ENCODE measurements at regions not wholly inside any gene's neighbourhood (a gene's known extent, or its start where the extent isn't known, plus 50 kb on each side); places are given as distances from the start of the nearest gene placed in this dataset.
A peak's percentile ranks its signal among the peaks of the same experiment; 100 is the strongest.

DNA sequence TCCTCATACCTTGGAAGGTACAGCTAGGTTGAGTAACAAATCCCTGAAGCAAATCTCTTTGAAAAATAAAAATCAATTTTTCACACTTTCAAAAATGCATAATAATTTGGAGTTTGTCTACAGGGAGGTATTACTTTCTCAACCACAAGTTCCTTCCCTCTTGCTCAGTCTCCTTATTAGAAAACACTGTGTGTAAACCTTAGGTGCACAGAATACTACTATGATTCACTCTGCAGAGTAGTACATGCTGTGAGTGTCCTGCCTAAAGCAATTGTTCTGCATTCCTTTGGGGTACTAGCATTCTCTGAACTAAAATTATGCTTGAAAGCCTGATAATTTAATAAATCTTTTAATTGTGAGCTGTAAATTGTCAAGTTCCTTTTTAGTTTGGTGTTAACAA is 115.9 kb upstream of the EPHA3 start:
- H3K9ac ChIP-seq (ENCODE audit: insufficient read depth, low read length): no peak overlapping the region
- peak in 1 of 2 donors; percentile 67 for DNase-seq (ENCODE audit: low read depth in 2 of 2)
- TF ChIP-seq, protein P1, sequence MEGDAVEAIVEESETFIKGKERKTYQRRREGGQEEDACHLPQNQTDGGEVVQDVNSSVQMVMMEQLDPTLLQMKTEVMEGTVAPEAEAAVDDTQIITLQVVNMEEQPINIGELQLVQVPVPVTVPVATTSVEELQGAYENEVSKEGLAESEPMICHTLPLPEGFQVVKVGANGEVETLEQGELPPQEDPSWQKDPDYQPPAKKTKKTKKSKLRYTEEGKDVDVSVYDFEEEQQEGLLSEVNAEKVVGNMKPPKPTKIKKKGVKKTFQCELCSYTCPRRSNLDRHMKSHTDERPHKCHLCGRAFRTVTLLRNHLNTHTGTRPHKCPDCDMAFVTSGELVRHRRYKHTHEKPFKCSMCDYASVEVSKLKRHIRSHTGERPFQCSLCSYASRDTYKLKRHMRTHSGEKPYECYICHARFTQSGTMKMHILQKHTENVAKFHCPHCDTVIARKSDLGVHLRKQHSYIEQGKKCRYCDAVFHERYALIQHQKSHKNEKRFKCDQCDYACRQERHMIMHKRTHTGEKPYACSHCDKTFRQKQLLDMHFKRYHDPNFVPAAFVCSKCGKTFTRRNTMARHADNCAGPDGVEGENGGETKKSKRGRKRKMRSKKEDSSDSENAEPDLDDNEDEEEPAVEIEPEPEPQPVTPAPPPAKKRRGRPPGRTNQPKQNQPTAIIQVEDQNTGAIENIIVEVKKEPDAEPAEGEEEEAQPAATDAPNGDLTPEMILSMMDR (conservative IDR thresholded peaks at IDR 0.05 in 1 of 2, IDR thresholded peaks at IDR 0.05 in 1 of 2; ENCODE audit: low read depth in 1 of 2, low read length in 2 of 2): no peak
- no peak for TF ChIP-seq EZH2 (IDR thresholded peaks at IDR 0.05; ENCODE audit: low read length, missing control alignments)

GRCh38 chr3:88996691-88997090 is 110.7 kb upstream of the EPHA3 start:
- Histone ChIP-seq H3K9ac (ENCODE audit: insufficient read depth, low read length) (no peak overlapping the region), H3K79me2 (ENCODE audit: control insufficient read depth, insufficient read depth, low read length) (no peaks in the 10 kb centered on the region), H3K9me3 (ENCODE audit: control insufficient read depth, insufficient read depth, low read depth, low read length) (no peaks in the 10 kb centered on the region), H3K4me2 (ENCODE audit: extremely low read depth, insufficient read depth, low read length) (no peak overlapping the region), H4K20me1 (ENCODE audit: control insufficient read depth, extremely low read depth, insufficient read depth, low read length) (no peaks in the 10 kb centered on the region), H3K4me1 (ENCODE audit: control insufficient read depth, extremely low read depth, insufficient read depth, low read length) (no peaks in the 10 kb centered on the region), H3K27ac (ENCODE audit: insufficient read depth, low read length) (no peak overlapping the region), H3K4me3 (replicated peaks in 1 of 4; ENCODE audit: control extremely low read depth in 1 of 4, insufficient read depth in 1 of 4, low read depth in 3 of 4, low read length in 4 of 4) (no peak overlapping the region), H3K27me3 (ENCODE audit: control insufficient read depth, insufficient read depth, low read length) (no peaks in the 10 kb centered on the region), H2AFZ (ENCODE audit: low read length) (no peak overlapping the region), H3K36me3 (ENCODE audit: control insufficient read depth, insufficient read depth, low read length) (no peaks in the 10 kb centered on the region)
- TF ChIP-seq EZH2 (IDR thresholded peaks at IDR 0.05; ENCODE audit: low read length, missing control alignments): no peak
- TF ChIP-seq, protein P1 (conservative IDR thresholded peaks at IDR 0.05 in 1 of 2, IDR thresholded peaks at IDR 0.05 in 1 of 2; ENCODE audit: low read depth in 1 of 2, low read length in 2 of 2): no peak
- DNase-seq (ENCODE audit: low read depth in 2 of 2): no peak

More for the DNA sequence above, 115.9 kb upstream of the EPHA3 start:
- H3K9me3 ChIP-seq (ENCODE audit: control insufficient read depth, insufficient read depth, low read depth, low read length): no peaks in the 10 kb centered on the region
- H3K4me3 ChIP-seq (replicated peaks in 1 of 4; ENCODE audit: control extremely low read depth in 1 of 4, insufficient read depth in 1 of 4, low read depth in 3 of 4, low read length in 4 of 4): no peak overlapping the region
- H3K36me3 ChIP-seq (ENCODE audit: control insufficient read depth, insufficient read depth, low read length): no peaks in the 10 kb centered on the region
- H3K27ac ChIP-seq (ENCODE audit: insufficient read depth, low read length): no peak overlapping the region
- no peaks in the 10 kb centered on the region for H3K27me3 ChIP-seq (ENCODE audit: control insufficient read depth, insufficient read depth, low read length)
- H3K79me2 ChIP-seq (ENCODE audit: control insufficient read depth, insufficient read depth, low read length): no peaks in the 10 kb centered on the region
- no peak overlapping the region for H3K4me2 ChIP-seq (ENCODE audit: extremely low read depth, insufficient read depth, low read length)
- H2AFZ ChIP-seq (ENCODE audit: low read length): no peak overlapping the region
- H3K4me1 ChIP-seq (ENCODE audit: control insufficient read depth, extremely low read depth, insufficient read depth, low read length): no peaks in the 10 kb centered on the region
- H4K20me1 ChIP-seq (ENCODE audit: control insufficient read depth, extremely low read depth, insufficient read depth, low read length): no peaks in the 10 kb centered on the region

DNA sequence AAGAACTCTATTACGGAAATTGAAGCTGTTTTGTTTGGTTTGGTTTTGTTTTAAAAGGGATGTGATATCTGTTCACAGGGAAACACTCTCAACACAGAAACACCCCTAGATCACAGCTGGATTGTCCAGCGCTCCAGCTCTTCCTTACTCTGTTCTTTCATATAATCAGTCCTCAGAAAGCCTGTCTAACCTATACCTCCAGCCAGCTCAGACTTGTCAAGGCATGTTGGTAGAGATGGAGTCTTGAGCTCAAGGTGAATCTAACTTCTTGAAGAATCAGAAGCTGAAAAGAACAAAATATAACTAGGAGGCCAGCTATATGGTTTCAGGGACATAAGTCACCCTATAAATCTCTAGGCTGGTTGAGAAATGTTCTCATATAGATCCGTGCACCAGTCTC is 110.2 kb upstream of the EPHA3 start:
- no peak for TF ChIP-seq EZH2 (IDR thresholded peaks at IDR 0.05; ENCODE audit: low read length, missing control alignments)
- TF ChIP-seq, protein P1 (conservative IDR thresholded peaks at IDR 0.05 in 1 of 2, IDR thresholded peaks at IDR 0.05 in 1 of 2; ENCODE audit: low read depth in 1 of 2, low read length in 2 of 2): no peak
- Histone ChIP-seq H3K27ac (ENCODE audit: insufficient read depth, low read length) (no peak overlapping the region), H3K79me2 (ENCODE audit: control insufficient read depth, insufficient read depth, low read length) (no peaks in the 10 kb centered on the region), H3K4me1 (ENCODE audit: control insufficient read depth, extremely low read depth, insufficient read depth, low read length) (no peaks in the 10 kb centered on the region), H3K9me3 (ENCODE audit: control insufficient read depth, insufficient read depth, low read depth, low read length) (no peaks in the 10 kb centered on the region), H4K20me1 (ENCODE audit: control insufficient read depth, extremely low read depth, insufficient read depth, low read length) (no peaks in the 10 kb centered on the region), H3K4me3 (replicated peaks in 1 of 4; ENCODE audit: control extremely low read depth in 1 of 4, insufficient read depth in 1 of 4, low read depth in 3 of 4, low read length in 4 of 4) (no peak overlapping the region), H3K27me3 (ENCODE audit: control insufficient read depth, insufficient read depth, low read length) (no peaks in the 10 kb centered on the region), H3K36me3 (ENCODE audit: control insufficient read depth, insufficient read depth, low read length) (no peaks in the 10 kb centered on the region), H3K4me2 (ENCODE audit: extremely low read depth, insufficient read depth, low read length) (no peak overlapping the region), H2AFZ (ENCODE audit: low read length) (no peak overlapping the region), H3K9ac (ENCODE audit: insufficient read depth, low read length) (no peak overlapping the region)
- no peak for DNase-seq (ENCODE audit: low read depth in 2 of 2)
